ENCODE measurements at regions not wholly inside any gene's neighbourhood (a gene's known extent, or its start where the extent isn't known, plus 50 kb on each side); places are given as distances from the start of the nearest gene placed in this dataset.
A peak's percentile ranks its signal among the peaks of the same experiment; 100 is the strongest.

- DNase-seq: no peak
Observed at GRCh38 chr9:129322641-129323375, 144.7 kb upstream of the IER5L start.

GRCh38 chr9:129322022-129322621 lies 144.1 kb upstream of the IER5L start:
- no peak for DNase-seq

GRCh38 chr9:129321286-129322021 lies 143.4 kb upstream of the IER5L start:
- no peak for DNase-seq

- DNase-seq: peak; percentile 83
Observed at GRCh38 chr9:129320575-129321285, 142.7 kb upstream of the IER5L start.

- peak; percentile 42 for DNase-seq
Observed at GRCh38 chr9:129319938-129320481, 141.9 kb upstream of the IER5L start.

- no peak for DNase-seq
Observed at GRCh38 chr9:129319076-129319937, 141.2 kb upstream of the IER5L start.

- no peak for DNase-seq
Observed at GRCh38 chr9:129318121-129319075, 140.3 kb upstream of the IER5L start.

GRCh38 chr9:129317179-129318011 lies 139.3 kb upstream of the IER5L start:
- DNase-seq: no peak

- no peak for DNase-seq
Observed at GRCh38 chr9:129316281-129317030, 138.4 kb upstream of the IER5L start.

- no peak for DNase-seq
Observed at GRCh38 chr9:129313331-129313955, 135.4 kb upstream of the IER5L start.

- DNase-seq: no peak
Observed at GRCh38 chr9:129312251-129313122, 134.4 kb upstream of the IER5L start.

GRCh38 chr9:129311643-129312042 lies 133.6 kb upstream of the IER5L start:
- DNase-seq: no peak

- no peak for DNase-seq
Observed at GRCh38 chr9:129310666-129311350, 132.7 kb upstream of the IER5L start.

GRCh38 chr9:129309906-129310305 lies 131.8 kb upstream of the IER5L start:
- no peak for DNase-seq

- no peak for DNase-seq
Observed at GRCh38 chr9:129309041-129309430, 131.0 kb upstream of the IER5L start.

- no peak for DNase-seq
Observed at GRCh38 chr9:129307227-129307970, 129.3 kb upstream of the IER5L start.
